Right lobe of liver (tissue), 6 donors: ENCODE measurements at regions not wholly inside any gene's neighbourhood (a gene's known extent, or its start where the extent isn't known, plus 50 kb on each side); places are given as distances from the start of the nearest gene placed in this dataset.
"Not testable (repeated sequence)": the region's sequence is repeated elsewhere in the genome, so short reads cannot be mapped to it uniquely, and the experiment has no call there.

ENCODE experiments used
- ATAC-seq, 4 donors: fragments of 200-7000 bp; cut with Tn5 transposase; one replicate each; pipeline ENCODE4 v1.9.1; 2020; ENCODE audit warnings: mild to moderate bottlenecking in 4 of 4, moderate library complexity in 4 of 4
- DNase-seq, 3 donors: peaks; one replicate each; pipeline ENCODE4 v3.0.0-alpha.2; 2020
- H3K27ac ChIP-seq, 3 donors: fragments of 200-600 bp; one replicate each; pipeline ENCODE4 v1.8.0; 2022
- H3K27me3 ChIP-seq, 2 donors: fragments of 200-600 bp; one replicate each; pipeline ENCODE4 v1.8.0; 2022
- H3K36me3 ChIP-seq, 4 donors: fragments of 200-600 bp; sonication (generic) in 1 of 4; one replicate each; pipeline versions ENCODE4 v1.5.1 to v1.8.0; 2017 to 2022; ENCODE audit warnings: control low read depth in 1 of 4
- H3K4me1 ChIP-seq, 4 donors: fragments of 200-600 bp; sonication (generic) in 1 of 4; one replicate each; pipeline versions ENCODE4 v1.5.1 to v1.8.0; 2017 to 2022; ENCODE audit warnings: control low read depth in 1 of 4
- H3K4me3 ChIP-seq, 3 donors: fragments of 200-600 bp; one replicate each; pipeline ENCODE4 v1.8.0; 2022
- H3K9me3 ChIP-seq, 4 donors: fragments of 200-600 bp; sonication (generic) in 1 of 4; one replicate each; pipeline versions ENCODE4 v1.5.1 to v1.8.0; 2017 to 2022; ENCODE audit warnings: control low read depth in 1 of 4
- CTCF ChIP-seq, 4 donors: fragments of 200-600 bp in 3 of 4; fragments of 450-650 bp in 1 of 4; IDR thresholded peaks; one replicate each; pipeline versions ENCODE4 v1.5.1 to v1.8.0; 2016 to 2022; ENCODE audit warnings: antibody characterized with exemption in 4 of 4, mild to moderate bottlenecking in 2 of 4
- POLR2A ChIP-seq: fragments of 450-650 bp; IDR thresholded peaks from one replicate; pipeline ENCODE4 v1.6.1; 2017; ENCODE audit warnings: antibody characterized with exemption, mild to moderate bottlenecking
- WGBS: methylation state at CpG from one replicate; pipeline ENCODE4 v1.1.6; 2018; ENCODE audit warnings: low coverage, low lambda C conversion rate; ENCODE audit not compliant: insufficient coverage; ENCODE audit errors: missing lambda C conversion rate; 5-methylcytosine and 5-hydroxymethylcytosine counted together
- intact Hi-C, 2 donors: fragments of 100-400 bp; cut with DNase I; formaldehyde crosslinking; loops; one replicate each; pipeline versions ENCODE4 v1.11.2 to v1.14.1; 2022
- donor health status: DM: no; HTN: yes; CAD: no.
- donor health status: DM: no; HTN: no; CAD: no.
- donor health status: DM: no; HTN: no; CAD: no.
- donor health status: DM: no; HTN: yes; CAD: no.
- donor health status: DM: no; HTN: yes; CAD: no.

GRCh38 chr21:8993943-8994639 is 1527.3 kb upstream of the TPTE start:
- H3K36me3 ChIP-seq, result no peaks in the 10 kb centered on the region
- no peaks in the 10 kb centered on the region for H3K4me1 ChIP-seq
- no peak overlapping the region for H3K4me3 ChIP-seq
- intact Hi-C loops, result no loop called here
- peak in 1 of 4 donors; percentile 14 for ATAC-seq
- H3K27ac ChIP-seq, result no peak overlapping the region
- H3K27me3 ChIP-seq, result peaks cover 0 to 17% of the 10 kb centered on the region in 2 donors
- no peak for DNase-seq
- TF ChIP-seq CTCF (IDR thresholded peaks at IDR 0.05), result no peak
- no peak for TF ChIP-seq POLR2A
- no peaks in the 10 kb centered on the region for H3K9me3 ChIP-seq
- 29% methylated on average over 7 of the region's 7 CpGs for whole genome bisulfite sequencing

- ATAC-seq, result no peak
- DNase-seq, result no peak
- H3K9me3 ChIP-seq, result no peaks in the 10 kb centered on the region
- H3K27me3 ChIP-seq, result peaks cover 0 to 17% of the 10 kb centered on the region in 2 donors
- TF ChIP-seq CTCF (IDR thresholded peaks at IDR 0.05), result no peak
- TF ChIP-seq POLR2A, result no peak
- no peaks in the 10 kb centered on the region for H3K4me1 ChIP-seq
- H3K27ac ChIP-seq, result no peak overlapping the region
- no peak overlapping the region for H3K4me3 ChIP-seq
- WGBS, result 16% methylated on average over 7 of the region's 7 CpGs
- intact Hi-C loops, result no loop called here
- H3K36me3 ChIP-seq, result no peaks in the 10 kb centered on the region
These were observed 1526.5 kb upstream of the TPTE start for GRCh38 chr21:8994640-8995511.

GRCh38 chr21:8996487-8996968 is 1524.9 kb upstream of the TPTE start:
- ATAC-seq, H3K9me3 ChIP-seq: not testable (repeated sequence)

GRCh38 chr21:8997011-8997440 is 1524.4 kb upstream of the TPTE start:
- 40% methylated on average over 1 of the region's 1 CpG for WGBS
- no peak overlapping the region for H3K27ac ChIP-seq
- no peaks in the 10 kb centered on the region for H3K36me3 ChIP-seq
- no peaks in the 10 kb centered on the region for H3K9me3 ChIP-seq
- intact Hi-C loops, result no loop called here
- no peaks in the 10 kb centered on the region for H3K4me1 ChIP-seq
- peaks cover 0 to 15% of the 10 kb centered on the region in 2 donors for H3K27me3 ChIP-seq
- no peak overlapping the region for H3K4me3 ChIP-seq
- no peak for TF ChIP-seq POLR2A
- no peak for TF ChIP-seq CTCF (IDR thresholded peaks at IDR 0.05)
- no peak for DNase-seq
- no peak for ATAC-seq

More at GRCh38 chr21:8996487-8996968, 1524.9 kb upstream of the TPTE start:
- H3K27ac ChIP-seq, DNase-seq, H3K4me3 ChIP-seq, H3K4me1 ChIP-seq, H3K36me3 ChIP-seq, intact Hi-C loops: not testable (repeated sequence)
- WGBS, result 28% methylated on average over 1 of the region's 1 CpG
- H3K27me3 ChIP-seq, result peaks cover 0 to 17% of the 10 kb centered on the region in 2 donors

GRCh38 chr21:8997443-8998390 is 1523.7 kb upstream of the TPTE start:
- H3K4me3 ChIP-seq, DNase-seq, intact Hi-C loops, H3K4me1 ChIP-seq, H3K36me3 ChIP-seq, ATAC-seq, H3K27ac ChIP-seq, H3K9me3 ChIP-seq: not testable (repeated sequence)
- peaks cover 0 to 14% of the 10 kb centered on the region in 2 donors for H3K27me3 ChIP-seq
- WGBS, result 19% methylated on average over 4 of the region's 4 CpGs

GRCh38 chr21:8998480-8998879 is 1522.9 kb upstream of the TPTE start:
- H3K27ac ChIP-seq, H3K9me3 ChIP-seq, H3K4me3 ChIP-seq, DNase-seq, H3K4me1 ChIP-seq, H3K36me3 ChIP-seq, intact Hi-C loops, ATAC-seq: not testable (repeated sequence)
- WGBS, result 44% methylated on average over 1 of the region's 1 CpG
- peaks cover 0 to 14% of the 10 kb centered on the region in 2 donors for H3K27me3 ChIP-seq
